GM12878 (cell line): ENCODE measurements at regions not wholly inside any gene's neighbourhood (a gene's known extent, or its start where the extent isn't known, plus 50 kb on each side); places are given as distances from the start of the nearest gene placed in this dataset.

Experiments used
- ATAC-seq: fragments of 200-7000 bp; cut with Tn5 transposase; 3 replicates; pipeline ENCODE4 v1.9.1; 2020; ENCODE audit warnings: mild to moderate bottlenecking, moderate library complexity
- BruUV-seq: library from RNA; stranded (reverse); fragments of 400-500 nt; replicated peaks from 2 replicates; lab custom pipeline; 2021; lab: Mats Ljungman, UMichigan
- CTCF ChIA-PET: fragments of 300-600 bp; sonication (Branson Sonifier 250); formaldehyde crosslinking; extraction: SDS; loops from one replicate; lab custom pipeline; 2021; ENCODE audit warnings: inconsistent platforms; lab: Yijun Ruan, JAX
- POLR2A ChIA-PET: fragments of 350-600 bp; formaldehyde crosslinking; extraction: SDS; loops from one replicate; lab custom pipeline; 2021; ENCODE audit warnings: inconsistent platforms; lab: Charles Lee
- RAD21 ChIA-PET: fragments of 300-600 bp; sonication (Branson Sonifier 250); formaldehyde crosslinking; loops from one replicate; lab custom pipeline; 2023; ENCODE audit warnings: antibody characterized with exemption; ENCODE audit not compliant: unreplicated experiment; lab: Charles Lee
- SMC1A ChIA-PET: fragments of 300-600 bp; sonication (Branson Sonifier 250); formaldehyde crosslinking; loops from one replicate; lab custom pipeline; 2023; ENCODE audit not compliant: unreplicated experiment, uncharacterized antibody; lab: Charles Lee
- DNase-seq: peaks from one replicate; pipeline ENCODE4 v3.0.0-alpha.2; 2011; ENCODE audit warnings: low read depth, low spot score
- FAIRE-seq: peaks from 3 replicates; lab custom pipeline; 2011; peaks lifted over from hg19 to GRCh38; lab: Jason Lieb, UNC
- H2AFZ ChIP-seq: 2 replicates; pipeline ENCODE4 v1.6.0; 2011; ENCODE audit warnings: low read depth, low read length, control low read depth; ENCODE audit not compliant: control insufficient read depth
- H3K27ac ChIP-seq: 2 replicates; pipeline ENCODE4 v1.5.1; 2011; ENCODE audit warnings: control low read depth; ENCODE audit not compliant: control insufficient read depth, insufficient read depth
- H3K27me3 ChIP-seq, 2 experiments: replicated peaks in 1 of 2; 2 replicates each; pipeline versions ENCODE4 v1.6.0 to v1.6.1; 2011; ENCODE audit warnings: low read length in 1 of 2; ENCODE audit not compliant: control insufficient read depth in 2 of 2, insufficient read depth in 2 of 2
- H3K36me3 ChIP-seq, 2 experiments: 2 replicates each; pipeline ENCODE4 v1.5.1; 2011; ENCODE audit warnings: low read length in 1 of 2; ENCODE audit not compliant: control insufficient read depth in 2 of 2, insufficient read depth in 2 of 2
- H3K4me1 ChIP-seq: 2 replicates; pipeline ENCODE4 v1.6.1; 2011; ENCODE audit warnings: mild to moderate bottlenecking, low read length, moderate library complexity, mixed read lengths; ENCODE audit not compliant: control insufficient read depth, insufficient read depth
- H3K4me2 ChIP-seq: 2 replicates; pipeline ENCODE4 v1.6.0; 2011; ENCODE audit warnings: control low read depth; ENCODE audit not compliant: control insufficient read depth, insufficient read depth
- H3K4me3 ChIP-seq: fragments of 200-600 bp; sonication (generic); 2 replicates; pipeline ENCODE4 v1.5.1; 2016
- H3K79me2 ChIP-seq: 2 replicates; pipeline ENCODE4 v1.6.0; 2011; ENCODE audit warnings: low read length; ENCODE audit not compliant: control insufficient read depth, insufficient read depth
- H3K9ac ChIP-seq: 2 replicates; pipeline ENCODE4 v1.8.0; 2011; ENCODE audit warnings: low read length, control low read depth, mixed read lengths; ENCODE audit not compliant: control insufficient read depth, insufficient read depth
- H3K9me3 ChIP-seq: replicated peaks from 3 replicates; pipeline ENCODE4 v1.5.1; 2011; ENCODE audit warnings: mild to moderate bottlenecking, low read length; ENCODE audit not compliant: control insufficient read depth, insufficient read depth
- H4K20me1 ChIP-seq: 2 replicates; pipeline ENCODE4 v1.6.0; 2011; ENCODE audit not compliant: control insufficient read depth, insufficient read depth
- CEBPB ChIP-seq, 2 experiments: fragments of 150-350 bp in 1 of 2; IDR thresholded peaks; 2 replicates each; pipeline ENCODE4 v1.6.1; 2012 to 2014; ENCODE audit warnings: low read depth in 2 of 2, low read length in 2 of 2, borderline replicate concordance in 1 of 2, inconsistent platforms in 1 of 2
- CHD1 ChIP-seq: IDR thresholded peaks from 2 replicates; pipeline ENCODE4 v1.6.1; 2012; ENCODE audit warnings: low read depth, low read length, improper control_type of control experiment
- CHD2 ChIP-seq: IDR thresholded peaks from 2 replicates; pipeline ENCODE4 v1.6.1; 2011; ENCODE audit warnings: low read depth, low read length, improper control_type of control experiment, borderline replicate concordance
- CREB1 ChIP-seq: IDR thresholded peaks from 2 replicates; pipeline ENCODE4 v1.6.1; 2012; ENCODE audit warnings: low read depth, mild to moderate bottlenecking, inconsistent platforms
- E2F8 ChIP-seq: fragments of 450-650 bp; IDR thresholded peaks from 2 replicates; pipeline ENCODE4 v1.6.1; 2018; ENCODE audit warnings: mild to moderate bottlenecking, low read depth, moderate library complexity; ENCODE audit not compliant: partially characterized antibody
- EED ChIP-seq: sonication (generic); IDR thresholded peaks from 2 replicates; pipeline ENCODE4 v1.6.1; 2016; ENCODE audit warnings: antibody characterized with exemption, low read depth
- EGR1 ChIP-seq, 2 experiments: IDR thresholded peaks; 1 replicate in 1 of 2; 2 replicates in 1 of 2; pipeline ENCODE4 v1.6.1; 2011 to 2012; ENCODE audit warnings: low read depth in 2 of 2, low read length in 2 of 2, borderline replicate concordance in 1 of 2, mild to moderate bottlenecking in 1 of 2, moderate library complexity in 1 of 2
- ETV6 ChIP-seq, 2 experiments: fragments of 450-650 bp in 1 of 2; IDR thresholded peaks in 1 of 2; conservative IDR thresholded peaks in 1 of 2; 2 replicates each; pipeline ENCODE4 v1.6.1; 2014; ENCODE audit warnings: antibody characterized with exemption in 1 of 2, borderline replicate concordance in 1 of 2, low read depth in 1 of 2, mild to moderate bottlenecking in 1 of 2, moderate library complexity in 1 of 2
- GATAD2B ChIP-seq: fragments of 450-650 bp; conservative IDR thresholded peaks from 2 replicates; pipeline ENCODE4 v1.6.1; 2017; ENCODE audit warnings: low read depth, mild to moderate bottlenecking, moderate library complexity
- HCFC1 ChIP-seq: fragments of 150-350 bp; IDR thresholded peaks from 2 replicates; pipeline ENCODE4 v1.6.1; 2014; ENCODE audit warnings: low read length
- HDGF ChIP-seq: fragments of 450-650 bp; IDR thresholded peaks from 2 replicates; pipeline ENCODE4 v1.6.1; 2016; ENCODE audit warnings: antibody characterized with exemption
- KAT2A ChIP-seq: conservative IDR thresholded peaks from 2 replicates; pipeline ENCODE4 v1.6.1; 2011; ENCODE audit warnings: low read depth, low read length; ENCODE audit not compliant: control insufficient read depth
- MTA3 ChIP-seq: IDR thresholded peaks from 2 replicates; pipeline ENCODE4 v1.6.1; 2012; ENCODE audit warnings: low read length, inconsistent platforms, borderline replicate concordance
- NRF1 ChIP-seq: conservative IDR thresholded peaks from 2 replicates; pipeline ENCODE4 v1.6.1; 2011; ENCODE audit warnings: mild to moderate bottlenecking, low read depth, low read length, improper control_type of control experiment
- POU2F2 ChIP-seq: IDR thresholded peaks from 3 replicates; pipeline ENCODE4 v1.6.1; 2011; ENCODE audit warnings: low read depth, mild to moderate bottlenecking, low read length, borderline replicate concordance
- TCF7 ChIP-seq: IDR thresholded peaks from 2 replicates; pipeline ENCODE4 v1.6.1; 2014; ENCODE audit warnings: antibody characterized with exemption, borderline replicate concordance
- ZZZ3 ChIP-seq: IDR thresholded peaks from 2 replicates; pipeline ENCODE4 v1.6.1; 2011; ENCODE audit warnings: low read depth; ENCODE audit not compliant: control insufficient read depth, insufficient read length
- WGBS: methylation state at CpG from one replicate; pipeline ENCODE4 v1.1.6; 2016; ENCODE audit warnings: low lambda C conversion rate; ENCODE audit not compliant: insufficient replicate concordance, insufficient coverage; ENCODE audit errors: missing lambda C conversion rate; 5-methylcytosine and 5-hydroxymethylcytosine counted together
- in situ Hi-C: fragments of 300-500 bp; cut with MboI; formaldehyde crosslinking; loops from 9 replicates; pipeline ENCODE4 v1.14.3; 2018; ENCODE audit warnings: mixed read lengths
- intact Hi-C: fragments of 100-400 bp; cut with micrococcal nuclease; formaldehyde crosslinking; loops from one replicate; pipeline ENCODE4 v1.14.2; 2022; ENCODE audit not compliant: unreplicated experiment

GRCh38 chr7:133470-133869 lies 58.9 kb upstream of the FAM20C start (continued):
- TF ChIP-seq HDGF, result no peak
- TF ChIP-seq ETV6 (conservative IDR thresholded peaks at IDR 0.05 in 1 of 2, IDR thresholded peaks at IDR 0.05 in 1 of 2; ENCODE audit: borderline replicate concordance in 1 of 2, low read depth in 1 of 2), result no peak
- TF ChIP-seq CHD2, result no peak
- TF ChIP-seq HCFC1, result no peak
- TF ChIP-seq NRF1, result no peak
- no peak for TF ChIP-seq EGR1 (IDR thresholded peaks at IDR 0.05; ENCODE audit: borderline replicate concordance in 1 of 2, low read depth in 2 of 2, low read length in 2 of 2)
- TF ChIP-seq MTA3, result no peak
- TF ChIP-seq ZZZ3, result no peak
- TF ChIP-seq E2F8, result no peak
- TF ChIP-seq CEBPB (IDR thresholded peaks at IDR 0.05; ENCODE audit: borderline replicate concordance in 1 of 2, low read depth in 2 of 2, low read length in 2 of 2), result no peak

- no TSS peak for BruUV-seq
- intact Hi-C loops, result no loop called here
- Histone ChIP-seq H3K36me3 (no peaks in the 10 kb centered on the region), H3K27me3 (no peaks in the 10 kb centered on the region), H3K79me2 (no peaks in the 10 kb centered on the region), H2AFZ (no peak overlapping the region), H3K4me1 (no peaks in the 10 kb centered on the region), H3K9me3 (no peaks in the 10 kb centered on the region), H3K4me3 (no peak overlapping the region), H3K4me2 (no peak overlapping the region), H3K9ac (no peak overlapping the region), H4K20me1 (no peaks in the 10 kb centered on the region), H3K27ac (no peak overlapping the region)
- ChIA-PET CTCF (no interaction called here), RAD21 (no interaction called here), SMC1A (no interaction called here), POLR2A (no interaction called here)
- FAIRE-seq, result no peak
- no peak for ATAC-seq
- WGBS, result 68% methylated on average over 15 of the region's 15 CpGs
- in situ Hi-C loops, result no loop called here
- no peak for TF ChIP-seq CREB1
- no peak for TF ChIP-seq CHD1
- no peak for TF ChIP-seq POU2F2
- TF ChIP-seq GATAD2B, result no peak
- TF ChIP-seq TCF7, result no peak
- TF ChIP-seq EED, result no peak
- no peak for TF ChIP-seq KAT2A
- no peak for DNase-seq
Observed at GRCh38 chr7:134029-134428, 58.3 kb upstream of the FAM20C start.
